ENCODE measurements at regions not wholly inside any gene's neighbourhood (a gene's known extent, or its start where the extent isn't known, plus 50 kb on each side); places are given as distances from the start of the nearest gene placed in this dataset.

GRCh38 chr4:166308647-166309046 lies 435.6 kb downstream of the TLL1 start:
- Histone ChIP-seq H3K27me3 (ENCODE audit: control insufficient read depth, insufficient read depth, low read length) (no peaks in the 10 kb centered on the region), H3K9ac (ENCODE audit: low read depth, low read length) (no peak overlapping the region), H3K4me1 (ENCODE audit: control insufficient read depth, insufficient read depth, low read length) (no peaks in the 10 kb centered on the region), H3K27ac (ENCODE audit: low read depth, low read length) (no peak overlapping the region), H3K4me3 (ENCODE audit: low read depth, low read length) (no peak overlapping the region), H3K36me3 (ENCODE audit: control insufficient read depth, insufficient read depth, low read length) (no peaks in the 10 kb centered on the region), H3K9me3 (ENCODE audit: control insufficient read depth, insufficient read depth, low read length) (no peaks in the 10 kb centered on the region)

- H3K36me3 ChIP-seq (ENCODE audit: control insufficient read depth, insufficient read depth, low read length), result no peaks in the 10 kb centered on the region
- no peak overlapping the region for H3K4me3 ChIP-seq (ENCODE audit: low read depth, low read length)
- H3K9ac ChIP-seq (ENCODE audit: low read depth, low read length), result no peak overlapping the region
- H3K27me3 ChIP-seq (ENCODE audit: control insufficient read depth, insufficient read depth, low read length), result no peaks in the 10 kb centered on the region
- H3K27ac ChIP-seq (ENCODE audit: low read depth, low read length), result no peak overlapping the region
- H3K9me3 ChIP-seq (ENCODE audit: control insufficient read depth, insufficient read depth, low read length), result no peaks in the 10 kb centered on the region
- H3K4me1 ChIP-seq (ENCODE audit: control insufficient read depth, insufficient read depth, low read length), result no peaks in the 10 kb centered on the region
These were observed 436.2 kb downstream of the TLL1 start for GRCh38 chr4:166309286-166309685.

GRCh38 chr4:166311169-166311568 lies 438.1 kb downstream of the TLL1 start:
- no peaks in the 10 kb centered on the region for H3K4me1 ChIP-seq (ENCODE audit: control insufficient read depth, insufficient read depth, low read length)
- H3K9me3 ChIP-seq (ENCODE audit: control insufficient read depth, insufficient read depth, low read length), result no peaks in the 10 kb centered on the region
- H3K36me3 ChIP-seq (ENCODE audit: control insufficient read depth, insufficient read depth, low read length), result no peaks in the 10 kb centered on the region
- no peak overlapping the region for H3K9ac ChIP-seq (ENCODE audit: low read depth, low read length)
- no peak overlapping the region for H3K27ac ChIP-seq (ENCODE audit: low read depth, low read length)
- no peaks in the 10 kb centered on the region for H3K27me3 ChIP-seq (ENCODE audit: control insufficient read depth, insufficient read depth, low read length)
- no peak overlapping the region for H3K4me3 ChIP-seq (ENCODE audit: low read depth, low read length)

GRCh38 chr4:166312166-166312565 lies 439.1 kb downstream of the TLL1 start:
- no peaks in the 10 kb centered on the region for H3K4me1 ChIP-seq (ENCODE audit: control insufficient read depth, insufficient read depth, low read length)
- no peaks in the 10 kb centered on the region for H3K27me3 ChIP-seq (ENCODE audit: control insufficient read depth, insufficient read depth, low read length)
- H3K27ac ChIP-seq (ENCODE audit: low read depth, low read length), result no peak overlapping the region
- H3K36me3 ChIP-seq (ENCODE audit: control insufficient read depth, insufficient read depth, low read length), result no peaks in the 10 kb centered on the region
- H3K9ac ChIP-seq (ENCODE audit: low read depth, low read length), result no peak overlapping the region
- H3K4me3 ChIP-seq (ENCODE audit: low read depth, low read length), result no peak overlapping the region
- H3K9me3 ChIP-seq (ENCODE audit: control insufficient read depth, insufficient read depth, low read length), result no peaks in the 10 kb centered on the region

- Histone ChIP-seq H3K27ac (ENCODE audit: low read depth, low read length) (no peak overlapping the region), H3K4me1 (ENCODE audit: control insufficient read depth, insufficient read depth, low read length) (no peaks in the 10 kb centered on the region), H3K36me3 (ENCODE audit: control insufficient read depth, insufficient read depth, low read length) (no peaks in the 10 kb centered on the region), H3K27me3 (ENCODE audit: control insufficient read depth, insufficient read depth, low read length) (no peaks in the 10 kb centered on the region), H3K9me3 (ENCODE audit: control insufficient read depth, insufficient read depth, low read length) (no peaks in the 10 kb centered on the region), H3K9ac (ENCODE audit: low read depth, low read length) (no peak overlapping the region), H3K4me3 (ENCODE audit: low read depth, low read length) (no peak overlapping the region)
These were observed 441.9 kb downstream of the TLL1 start for GRCh38 chr4:166314902-166315301.

GRCh38 chr4:166315721-166316467 lies 442.9 kb downstream of the TLL1 start:
- Histone ChIP-seq H3K9me3 (ENCODE audit: control insufficient read depth, insufficient read depth, low read length) (no peaks in the 10 kb centered on the region), H3K27me3 (ENCODE audit: control insufficient read depth, insufficient read depth, low read length) (no peaks in the 10 kb centered on the region), H3K36me3 (ENCODE audit: control insufficient read depth, insufficient read depth, low read length) (no peaks in the 10 kb centered on the region)

GRCh38 chr4:166318810-166319525 lies 445.9 kb downstream of the TLL1 start:
- Histone ChIP-seq H3K27ac (ENCODE audit: low read depth, low read length) (no peak overlapping the region), H3K27me3 (ENCODE audit: control insufficient read depth, insufficient read depth, low read length) (no peaks in the 10 kb centered on the region), H3K9me3 (ENCODE audit: control insufficient read depth, insufficient read depth, low read length) (no peaks in the 10 kb centered on the region), H3K4me3 (ENCODE audit: low read depth, low read length) (no peak overlapping the region), H3K9ac (ENCODE audit: low read depth, low read length) (no peak overlapping the region), H3K36me3 (ENCODE audit: control insufficient read depth, insufficient read depth, low read length) (no peaks in the 10 kb centered on the region), H3K4me1 (ENCODE audit: control insufficient read depth, insufficient read depth, low read length) (no peaks in the 10 kb centered on the region)

More at GRCh38 chr4:166315721-166316467, 442.9 kb downstream of the TLL1 start:
- Histone ChIP-seq H3K4me3 (ENCODE audit: low read depth, low read length) (no peak overlapping the region), H3K4me1 (ENCODE audit: control insufficient read depth, insufficient read depth, low read length) (no peaks in the 10 kb centered on the region), H3K27ac (ENCODE audit: low read depth, low read length) (no peak overlapping the region), H3K9ac (ENCODE audit: low read depth, low read length) (no peak overlapping the region)

GRCh38 chr4:166323250-166323649 lies 450.2 kb downstream of the TLL1 start:
- Histone ChIP-seq H3K36me3 (ENCODE audit: control insufficient read depth, insufficient read depth, low read length) (no peaks in the 10 kb centered on the region), H3K4me1 (ENCODE audit: control insufficient read depth, insufficient read depth, low read length) (no peaks in the 10 kb centered on the region), H3K9ac (ENCODE audit: low read depth, low read length) (no peak overlapping the region), H3K27me3 (ENCODE audit: control insufficient read depth, insufficient read depth, low read length) (no peaks in the 10 kb centered on the region), H3K4me3 (ENCODE audit: low read depth, low read length) (no peak overlapping the region), H3K27ac (ENCODE audit: low read depth, low read length) (no peak overlapping the region), H3K9me3 (ENCODE audit: control insufficient read depth, insufficient read depth, low read length) (no peaks in the 10 kb centered on the region)

GRCh38 chr4:166324321-166324720 lies 451.3 kb downstream of the TLL1 start:
- Histone ChIP-seq H3K36me3 (ENCODE audit: control insufficient read depth, insufficient read depth, low read length) (no peaks in the 10 kb centered on the region), H3K4me3 (ENCODE audit: low read depth, low read length) (no peak overlapping the region), H3K9me3 (ENCODE audit: control insufficient read depth, insufficient read depth, low read length) (no peaks in the 10 kb centered on the region), H3K9ac (ENCODE audit: low read depth, low read length) (no peak overlapping the region), H3K4me1 (ENCODE audit: control insufficient read depth, insufficient read depth, low read length) (no peaks in the 10 kb centered on the region), H3K27me3 (ENCODE audit: control insufficient read depth, insufficient read depth, low read length) (no peaks in the 10 kb centered on the region), H3K27ac (ENCODE audit: low read depth, low read length) (no peak overlapping the region)

GRCh38 chr4:166335256-166335938 lies 462.4 kb downstream of the TLL1 start:
- no peak overlapping the region for H3K27ac ChIP-seq (ENCODE audit: low read depth, low read length)
- H3K9ac ChIP-seq (ENCODE audit: low read depth, low read length), result no peak overlapping the region
- H3K4me1 ChIP-seq (ENCODE audit: control insufficient read depth, insufficient read depth, low read length), result no peaks in the 10 kb centered on the region
- no peaks in the 10 kb centered on the region for H3K9me3 ChIP-seq (ENCODE audit: control insufficient read depth, insufficient read depth, low read length)
- H3K4me3 ChIP-seq (ENCODE audit: low read depth, low read length), result no peak overlapping the region
- H3K36me3 ChIP-seq (ENCODE audit: control insufficient read depth, insufficient read depth, low read length), result no peaks in the 10 kb centered on the region
- no peaks in the 10 kb centered on the region for H3K27me3 ChIP-seq (ENCODE audit: control insufficient read depth, insufficient read depth, low read length)

GRCh38 chr4:166341992-166342391 lies 469.0 kb downstream of the TLL1 start:
- no peak overlapping the region for H3K9ac ChIP-seq (ENCODE audit: low read depth, low read length)
- no peak overlapping the region for H3K4me3 ChIP-seq (ENCODE audit: low read depth, low read length)
- no peak overlapping the region for H3K27ac ChIP-seq (ENCODE audit: low read depth, low read length)
- no peaks in the 10 kb centered on the region for H3K27me3 ChIP-seq (ENCODE audit: control insufficient read depth, insufficient read depth, low read length)
- H3K36me3 ChIP-seq (ENCODE audit: control insufficient read depth, insufficient read depth, low read length), result no peaks in the 10 kb centered on the region
- H3K4me1 ChIP-seq (ENCODE audit: control insufficient read depth, insufficient read depth, low read length), result no peaks in the 10 kb centered on the region
- no peaks in the 10 kb centered on the region for H3K9me3 ChIP-seq (ENCODE audit: control insufficient read depth, insufficient read depth, low read length)

Measured in HUES48 (cell line).